Transverse colon (tissue), 4 donors: ENCODE measurements at regions not wholly inside any gene's neighbourhood (a gene's known extent, or its start where the extent isn't known, plus 50 kb on each side); places are given as distances from the start of the nearest gene placed in this dataset.

Experiments used
- CTCF ChIP-seq, 5 experiments: fragments of 200-600 bp in 3 of 5; fragments of 450-650 bp in 2 of 5; sonication (generic) in 3 of 5; IDR thresholded peaks; 1 replicate in 2 of 5; 2 replicates in 3 of 5; pipeline ENCODE4 v1.5.1; 2016 to 2017; ENCODE audit warnings: antibody characterized with exemption in 5 of 5, inconsistent platforms in 3 of 5, mild to moderate bottlenecking in 2 of 5, moderate library complexity in 1 of 5
- EP300 ChIP-seq: sonication (generic); formaldehyde crosslinking; IDR thresholded peaks from one replicate; pipeline ENCODE4 v1.6.1; 2017; ENCODE audit warnings: antibody characterized with exemption, low read depth
- POLR2A ChIP-seq: fragments of 450-650 bp; IDR thresholded peaks from one replicate; pipeline ENCODE4 v1.6.1; 2016; ENCODE audit warnings: antibody characterized with exemption, mild to moderate bottlenecking, moderate library complexity
- POLR2AphosphoS5 ChIP-seq, 3 donors: sonication (generic); formaldehyde crosslinking; IDR thresholded peaks; one replicate each; pipeline ENCODE4 v1.6.1; 2016; ENCODE audit warnings: antibody characterized with exemption in 3 of 3

GRCh38 chr15:91678003-91678402, 175.5 kb upstream of the SLCO3A1 start:
- TF ChIP-seq CTCF (IDR thresholded peaks at IDR 0.05) (no peak), POLR2A (no peak), POLR2AphosphoS5 (IDR thresholded peaks at IDR 0.05) (no peak), EP300 (no peak)
